OCI-LY3 (cell line): ENCODE measurements at regions not wholly inside any gene's neighbourhood (a gene's known extent, or its start where the extent isn't known, plus 50 kb on each side); places are given as distances from the start of the nearest gene placed in this dataset.

ENCODE experiments used
- H2AFZ ChIP-seq: fragments of 200-600, 300-600 bp; shearing (Covaris generic); 2 replicates; pipeline ENCODE4 v1.6.0; 2014; ENCODE audit warnings: antibody characterized with exemption, low read depth, low read length
- H3K27ac ChIP-seq: fragments of 200-600, 300-600 bp; sonication (generic); 2 replicates; pipeline ENCODE4 v1.5.1; 2014; ENCODE audit warnings: mild to moderate bottlenecking, low read length, moderate library complexity, mixed read lengths
- H3K27me3 ChIP-seq: fragments of 200-600, 300-600 bp; sonication (generic); 2 replicates; pipeline ENCODE4 v1.6.1; 2014; ENCODE audit warnings: low read depth, low read length, mixed read lengths
- H3K36me3 ChIP-seq: fragments of 200-600, 300-600 bp; sonication (generic); replicated peaks from 2 replicates; pipeline ENCODE3; 2014; ENCODE audit warnings: low read depth, low read length, mixed read lengths
- H3K4me1 ChIP-seq: fragments of 300-600, 200-600 bp; sonication (generic); 2 replicates; pipeline ENCODE4 v1.6.1; 2014; ENCODE audit warnings: low read length, mixed read lengths
- H3K4me2 ChIP-seq: fragments of 200-600, 300-600 bp; sonication (generic); 2 replicates; pipeline ENCODE4 v1.6.1; 2014; ENCODE audit warnings: low read length, mixed read lengths
- H3K4me3 ChIP-seq: fragments of 300-600, 200-600 bp; sonication (generic); 2 replicates; pipeline ENCODE4 v1.5.1; 2014; ENCODE audit warnings: antibody characterized with exemption, mild to moderate bottlenecking, low read length, moderate library complexity
- H3K79me2 ChIP-seq: fragments of 300-600, 200-600 bp; shearing (Covaris generic); 2 replicates; pipeline ENCODE4 v1.6.1; 2014; ENCODE audit warnings: mild to moderate bottlenecking, low read length, mixed read lengths
- H3K9ac ChIP-seq: fragments of 300-600, 200-600 bp; shearing (Covaris generic); 2 replicates; pipeline ENCODE4 v1.6.0; 2014; ENCODE audit warnings: mild to moderate bottlenecking, low read length, moderate library complexity
- H3K9me3 ChIP-seq: fragments of 200-600, 300-600 bp; shearing (Covaris generic); 2 replicates; pipeline ENCODE4 v1.6.1; 2014; ENCODE audit warnings: low read length, mixed read lengths; ENCODE audit not compliant: insufficient read depth
- H4K20me1 ChIP-seq: fragments of 200-600, 300-600 bp; sonication (generic); 2 replicates; pipeline ENCODE4 v1.6.1; 2016; ENCODE audit warnings: low read length, mixed read lengths; ENCODE audit not compliant: insufficient read depth
- CTCF ChIP-seq: fragments of 200-600, 300-600 bp; sonication (generic); IDR thresholded peaks from 2 replicates; pipeline ENCODE4 v1.5.1; 2014; ENCODE audit warnings: antibody characterized with exemption, low read length, low read depth
- EZH2phosphoT487 ChIP-seq: fragments of 200-600 bp; shearing (Covaris generic); IDR thresholded peaks from 2 replicates; pipeline ENCODE4 v1.6.1; 2018; ENCODE audit warnings: antibody characterized with exemption, mixed run types, low read depth

- TF ChIP-seq EZH2phosphoT487, result no peak
- TF ChIP-seq CTCF, result no peak
- H3K4me2 ChIP-seq, result no peak overlapping the region
Measured at GRCh38 chrX:137342969-137343368, 223.0 kb upstream of the ZIC3 start.

DNA sequence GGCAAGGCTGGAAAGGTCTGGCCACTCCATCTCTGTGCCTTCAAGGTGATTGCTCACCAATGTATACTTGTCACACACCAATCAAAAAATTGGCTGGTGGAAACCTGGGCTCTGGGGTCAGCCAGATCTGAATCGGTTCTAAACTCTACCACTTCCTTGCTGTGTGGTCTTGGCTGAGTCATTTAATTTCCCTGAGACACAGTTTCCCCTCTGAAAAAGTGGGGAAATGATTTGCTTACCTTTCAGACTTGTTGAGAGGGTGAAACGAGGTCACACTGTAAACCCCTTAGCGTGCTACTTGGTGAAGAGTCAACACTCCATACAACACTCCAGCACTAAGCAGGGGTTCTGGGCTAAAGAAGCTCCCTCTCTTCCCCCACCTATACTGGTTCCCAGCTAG is 252.3 kb upstream of the ZIC3 start:
- no peaks in the 10 kb centered on the region for H4K20me1 ChIP-seq
- H3K36me3 ChIP-seq, result no peaks in the 10 kb centered on the region
- H3K4me1 ChIP-seq, result peaks cover 13% of the 10 kb centered on the region
- no peaks in the 10 kb centered on the region for H3K27me3 ChIP-seq
- no peak for TF ChIP-seq EZH2phosphoT487
- H3K4me2 ChIP-seq, result peak overlapping the region; percentile 24
- no peak overlapping the region for H3K27ac ChIP-seq
- no peak overlapping the region for H3K9ac ChIP-seq
- H3K79me2 ChIP-seq, result no peaks in the 10 kb centered on the region
- H3K4me3 ChIP-seq, result no peak overlapping the region
- H2AFZ ChIP-seq, result no peak overlapping the region
- no peaks in the 10 kb centered on the region for H3K9me3 ChIP-seq

More at GRCh38 chrX:137342969-137343368, 223.0 kb upstream of the ZIC3 start:
- Histone ChIP-seq H3K27ac (no peak overlapping the region), H2AFZ (no peak overlapping the region), H3K27me3 (no peaks in the 10 kb centered on the region), H3K4me3 (no peak overlapping the region), H3K9me3 (no peaks in the 10 kb centered on the region), H3K36me3 (no peaks in the 10 kb centered on the region), H3K9ac (no peak overlapping the region), H3K79me2 (no peaks in the 10 kb centered on the region), H3K4me1 (no peaks in the 10 kb centered on the region), H4K20me1 (no peaks in the 10 kb centered on the region)

DNA sequence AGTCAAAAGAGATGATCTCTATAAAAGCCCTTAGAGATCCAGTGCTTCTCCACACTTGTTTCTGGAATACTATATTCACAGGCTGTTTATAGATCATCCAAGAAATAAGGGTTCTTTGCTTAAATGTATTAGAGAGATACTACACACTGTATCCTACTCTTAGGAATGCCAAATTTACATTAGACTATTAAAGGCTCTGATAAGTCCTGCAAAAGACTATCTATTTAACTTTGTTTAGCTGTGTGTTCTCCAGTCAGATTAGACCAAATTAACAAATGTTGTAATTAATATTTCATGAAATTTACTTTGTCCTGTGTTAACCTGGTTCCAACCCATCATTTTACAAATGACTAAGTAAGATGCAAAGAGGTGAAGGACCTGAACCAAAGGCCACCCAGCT is 260.5 kb upstream of the ZIC3 start:
- Histone ChIP-seq H3K27ac (no peak overlapping the region), H3K4me3 (no peak overlapping the region), H3K27me3 (no peaks in the 10 kb centered on the region), H3K36me3 (no peaks in the 10 kb centered on the region), H2AFZ (no peak overlapping the region), H3K4me2 (no peak overlapping the region), H3K9ac (no peak overlapping the region), H3K4me1 (no peaks in the 10 kb centered on the region; the same call in 1 of the 2 replicates), H3K9me3 (no peaks in the 10 kb centered on the region), H4K20me1 (no peaks in the 10 kb centered on the region), H3K79me2 (no peaks in the 10 kb centered on the region)
- TF ChIP-seq EZH2phosphoT487, result no peak
- TF ChIP-seq CTCF, result no peak

DNA sequence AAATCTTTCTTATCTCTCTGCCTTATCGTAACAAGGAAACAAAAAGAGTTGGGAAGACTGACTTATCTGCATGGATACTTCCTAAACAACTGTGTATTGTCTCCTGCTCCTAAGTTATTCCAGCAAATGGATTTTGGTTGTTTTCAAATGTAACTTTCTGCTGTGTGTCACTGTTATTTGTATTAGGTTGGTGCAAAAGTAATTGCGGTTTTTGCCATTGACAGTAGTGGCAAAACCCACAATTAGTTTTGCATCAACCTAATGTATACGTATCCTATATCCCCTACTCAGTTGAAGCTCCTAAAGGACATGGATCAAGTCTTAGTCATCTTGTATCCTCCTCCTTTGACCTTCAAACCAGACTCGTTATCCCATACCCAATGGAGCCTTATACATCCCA is 263.4 kb upstream of the GPR101 start:
- H3K4me1 ChIP-seq, result peaks cover 8% of the 10 kb centered on the region
- no peak overlapping the region for H3K4me3 ChIP-seq
- TF ChIP-seq EZH2phosphoT487, result no peak
- TF ChIP-seq CTCF, result no peak
- H3K36me3 ChIP-seq, result no peaks in the 10 kb centered on the region
- H2AFZ ChIP-seq, result no peak overlapping the region
- H3K4me2 ChIP-seq, result no peak overlapping the region
- no peaks in the 10 kb centered on the region for H3K9me3 ChIP-seq
- no peak overlapping the region for H3K27ac ChIP-seq
- H3K9ac ChIP-seq, result no peak overlapping the region
- H3K27me3 ChIP-seq, result no peaks in the 10 kb centered on the region
- no peaks in the 10 kb centered on the region for H4K20me1 ChIP-seq
- H3K79me2 ChIP-seq, result no peaks in the 10 kb centered on the region

DNA sequence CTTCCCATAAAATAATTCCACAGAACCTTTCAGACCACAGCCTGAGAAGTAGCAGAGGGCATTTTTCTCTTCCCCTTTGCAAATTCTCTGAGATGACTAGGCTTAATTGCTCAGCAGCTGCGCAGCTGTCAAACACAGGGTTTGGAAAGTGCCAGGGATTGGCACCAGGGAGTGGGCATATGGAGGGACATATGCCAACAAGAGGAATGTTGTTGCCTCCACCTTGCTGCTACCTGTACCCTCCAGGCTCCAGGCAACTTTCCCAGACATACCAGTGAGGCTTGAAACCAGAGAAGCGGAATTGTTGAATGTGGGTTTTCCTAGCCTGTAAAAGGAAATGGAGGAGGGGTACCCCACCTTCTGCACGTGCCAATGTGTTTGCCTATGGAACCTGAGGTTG is 256.2 kb upstream of the GPR101 start:
- Histone ChIP-seq H3K9ac (no peak overlapping the region), H3K36me3 (no peaks in the 10 kb centered on the region), H3K9me3 (no peaks in the 10 kb centered on the region), H3K4me3 (no peak overlapping the region), H3K4me2 (no peak overlapping the region), H3K27me3 (no peaks in the 10 kb centered on the region), H3K79me2 (no peaks in the 10 kb centered on the region), H4K20me1 (no peaks in the 10 kb centered on the region), H3K27ac (no peak overlapping the region), H3K4me1 (peaks cover 11% of the 10 kb centered on the region), H2AFZ (no peak overlapping the region)
- TF ChIP-seq CTCF, result no peak
